Frontal cortex (tissue), 3 donors: ENCODE measurements at regions not wholly inside any gene's neighbourhood (a gene's known extent, or its start where the extent isn't known, plus 50 kb on each side); places are given as distances from the start of the nearest gene placed in this dataset.

Experiments used
- DNase-seq, 2 donors: peaks; one replicate each; pipeline ENCODE4 v3.0.0; 2012; ENCODE audit warnings: low spot score in 2 of 2
- FAIRE-seq: peaks from 2 replicates; lab custom pipeline; 2012; peaks lifted over from hg19 to GRCh38; lab: Jason Lieb, UNC
- donor health status: control.
- donor health status: control.
- donor health status: control.

DNA sequence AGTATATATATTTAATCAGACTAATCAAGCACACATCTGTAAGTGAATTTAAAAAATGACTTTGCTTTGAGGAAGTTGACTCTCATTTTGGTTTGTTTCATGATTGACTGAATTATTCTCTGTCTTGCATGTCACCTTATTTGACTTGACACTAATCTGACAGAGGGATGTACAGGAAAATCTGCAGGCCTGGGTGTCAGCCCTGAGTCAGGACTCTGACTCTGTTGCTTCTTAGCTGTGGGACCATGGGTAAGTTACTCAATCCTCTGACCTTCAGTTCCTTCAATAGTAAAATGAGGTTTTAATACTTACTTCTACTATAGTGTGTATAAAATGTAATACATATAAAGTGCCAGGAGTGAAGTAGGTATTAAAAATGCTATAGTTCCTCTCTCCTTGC lies 415.9 kb downstream of the ARHGEF28 start:
- DNase-seq (no peak), FAIRE-seq (no peak)

GRCh38 chr5:74040811-74041491 lies 415.0 kb downstream of the ARHGEF28 start:
- no peak for FAIRE-seq
- no peak for DNase-seq

- FAIRE-seq (no peak), DNase-seq (no peak)
Measured at GRCh38 chr5:74040065-74040551, 414.1 kb downstream of the ARHGEF28 start.

DNA sequence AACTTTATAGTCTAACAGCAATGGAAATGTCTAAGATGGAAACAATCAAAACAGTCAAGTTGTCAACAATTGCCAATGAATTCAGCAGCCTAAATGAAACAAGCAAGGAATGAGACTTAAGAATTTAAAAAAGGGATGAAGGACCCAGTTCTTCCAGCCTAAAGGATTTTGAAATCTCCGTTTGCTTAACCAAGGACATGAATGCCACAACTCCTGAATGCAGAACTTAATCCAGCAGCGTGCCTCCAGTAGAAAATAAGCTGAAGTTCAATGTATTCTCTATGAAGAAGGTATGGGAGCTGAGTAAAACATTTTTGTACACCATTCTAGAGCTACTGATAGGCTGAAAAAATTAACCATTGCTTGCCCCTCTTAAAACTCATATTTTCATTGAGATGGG lies 411.3 kb downstream of the ARHGEF28 start:
- DNase-seq (no peak), FAIRE-seq (no peak)

DNA sequence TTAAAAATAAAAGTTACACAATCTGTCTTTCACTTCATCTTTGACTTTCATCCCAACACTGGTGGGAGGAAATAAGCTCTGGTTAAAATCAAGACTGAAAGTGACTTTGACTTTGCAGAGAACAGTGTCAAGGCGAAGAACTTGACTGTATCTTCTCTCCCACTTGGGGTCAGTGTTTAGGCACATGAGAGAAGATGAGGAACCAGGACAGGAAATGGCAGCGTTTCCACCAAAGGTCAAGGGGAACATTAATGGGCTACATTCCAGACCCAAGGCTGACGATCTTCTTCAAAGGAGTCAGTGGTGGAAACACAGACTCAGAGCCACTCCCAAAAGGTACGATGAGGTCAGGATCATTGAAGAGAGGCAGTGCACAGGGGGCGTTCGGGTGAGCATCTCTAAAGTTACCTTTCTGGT lies 409.5 kb downstream of the ARHGEF28 start:
- no peak for FAIRE-seq
- peak in 1 of 2 donors; percentile 1 for DNase-seq

- DNase-seq: no peak
- no peak for FAIRE-seq
Measured at GRCh38 chr5:74034733-74035132, 408.7 kb downstream of the ARHGEF28 start.

DNA sequence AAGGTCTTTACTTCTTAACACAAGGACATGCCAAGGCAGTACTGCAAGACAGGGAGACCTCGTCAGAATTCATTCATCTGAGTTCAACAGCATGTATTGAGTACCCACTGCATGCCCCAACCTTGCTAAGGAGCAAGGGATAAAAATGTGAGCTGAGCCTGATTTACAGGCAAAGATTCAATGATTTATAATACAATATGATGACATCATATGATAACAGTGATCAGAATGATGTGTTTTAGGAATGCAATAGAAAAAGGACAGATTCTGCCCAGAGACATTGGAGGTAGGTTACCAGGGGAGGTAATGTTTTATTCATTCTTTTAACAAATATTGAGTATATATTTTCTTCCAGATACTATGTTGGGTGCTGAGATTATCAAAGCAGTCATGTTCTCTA lies 406.6 kb downstream of the ARHGEF28 start:
- FAIRE-seq: no peak
- DNase-seq: no peak

DNA sequence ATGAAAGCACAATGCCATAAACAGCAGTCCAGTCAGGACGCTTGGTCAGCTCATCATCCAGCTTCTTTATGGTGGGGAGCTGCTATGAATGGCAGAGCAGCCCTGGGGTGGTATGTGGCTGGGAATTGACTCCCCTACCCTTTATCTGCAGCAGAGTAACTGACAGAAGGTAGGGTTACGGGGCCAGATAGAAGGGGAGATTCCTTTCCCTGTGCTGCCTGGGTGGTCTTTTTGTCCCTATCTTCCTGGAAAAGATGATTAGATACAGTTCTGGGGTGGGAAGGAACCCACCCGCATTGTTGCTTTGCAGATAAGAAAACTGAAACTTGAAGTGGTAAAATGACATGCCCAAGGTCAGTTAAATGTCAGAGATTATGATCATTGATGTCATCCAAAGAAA lies 405.5 kb downstream of the ARHGEF28 start:
- FAIRE-seq: no peak
- no peak for DNase-seq

DNA sequence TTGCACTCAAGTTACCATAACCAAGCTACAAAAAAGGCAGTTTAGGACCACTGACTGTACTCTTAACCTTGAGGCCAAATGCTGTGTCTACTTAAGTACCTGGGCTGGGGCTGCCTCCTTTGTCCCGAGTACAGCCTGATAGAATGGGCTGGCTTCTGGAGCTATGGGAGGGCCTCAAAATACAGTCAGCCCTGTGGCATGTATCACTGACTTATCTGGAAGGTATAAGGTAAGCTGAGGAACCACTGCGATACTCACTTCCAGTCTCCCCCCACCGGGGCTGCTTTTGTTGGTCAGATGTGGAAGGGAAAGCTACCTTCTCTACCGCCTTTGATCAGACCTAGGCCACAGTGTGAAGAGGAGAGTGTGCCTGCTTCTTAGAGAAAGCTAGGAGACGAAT lies 404.8 kb downstream of the ARHGEF28 start:
- FAIRE-seq: no peak
- DNase-seq: no peak

GRCh38 chr5:74030371-74030770 lies 404.4 kb downstream of the ARHGEF28 start:
- no peak for DNase-seq

DNA sequence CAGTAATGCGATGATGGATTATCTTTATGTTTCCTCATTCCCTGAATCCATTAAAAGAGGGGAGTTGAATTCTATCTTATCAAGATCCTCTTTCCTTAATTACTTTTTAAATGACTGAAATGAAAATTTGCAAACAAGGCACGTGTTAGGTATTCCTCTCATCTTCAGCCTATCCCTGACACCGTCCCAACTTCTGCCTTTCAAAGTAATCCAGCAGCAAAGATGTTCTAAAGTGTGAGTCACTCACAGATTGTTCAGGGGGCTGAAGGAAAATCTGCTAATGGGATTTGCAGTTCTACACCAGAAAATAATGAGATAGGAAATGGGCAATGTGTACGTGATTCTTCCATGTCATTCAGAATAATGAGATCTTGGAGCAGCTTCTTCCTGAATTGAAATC lies 403.0 kb downstream of the ARHGEF28 start:
- no peak for DNase-seq
- no peak for FAIRE-seq

More at GRCh38 chr5:74030371-74030770, 404.4 kb downstream of the ARHGEF28 start:
- no peak for FAIRE-seq

- FAIRE-seq (no peak), DNase-seq (no peak)
Measured at GRCh38 chr5:74028406-74028805, 402.4 kb downstream of the ARHGEF28 start.

DNA sequence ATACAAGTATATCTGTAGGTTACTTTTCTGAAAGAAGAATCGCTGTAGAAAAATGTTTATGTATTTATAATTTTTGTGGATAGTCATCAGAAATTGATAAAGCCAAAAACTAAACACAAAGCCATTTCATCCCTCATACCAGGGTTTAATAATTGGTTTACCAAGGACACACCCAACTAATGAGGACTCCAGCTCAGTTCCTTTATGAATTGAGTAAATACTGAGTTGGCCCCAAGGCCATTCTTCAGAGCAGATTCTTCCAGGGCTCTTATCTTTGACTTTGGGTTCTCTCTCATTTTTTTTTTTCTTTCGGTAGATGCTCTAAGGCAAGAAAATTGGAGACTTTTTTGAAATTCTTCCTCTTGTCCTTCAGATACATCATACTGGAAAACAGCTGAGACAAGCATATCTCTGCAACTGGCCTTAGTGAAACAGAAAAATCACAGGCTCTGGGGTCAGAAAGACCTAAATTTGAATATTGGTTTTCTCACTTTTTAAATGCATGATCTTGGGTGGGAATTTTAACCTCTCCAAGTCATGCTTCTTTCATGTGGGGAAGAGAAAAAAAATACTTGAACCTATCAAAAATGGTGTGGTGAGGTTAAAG lies 401.8 kb downstream of the ARHGEF28 start:
- FAIRE-seq (no peak), DNase-seq (no peak)

GRCh38 chr5:74026310-74026709 lies 400.3 kb downstream of the ARHGEF28 start:
- no peak for DNase-seq
- FAIRE-seq: no peak

GRCh38 chr5:74021126-74021525 lies 395.1 kb downstream of the ARHGEF28 start:
- no peak for DNase-seq
- no peak for FAIRE-seq

DNA sequence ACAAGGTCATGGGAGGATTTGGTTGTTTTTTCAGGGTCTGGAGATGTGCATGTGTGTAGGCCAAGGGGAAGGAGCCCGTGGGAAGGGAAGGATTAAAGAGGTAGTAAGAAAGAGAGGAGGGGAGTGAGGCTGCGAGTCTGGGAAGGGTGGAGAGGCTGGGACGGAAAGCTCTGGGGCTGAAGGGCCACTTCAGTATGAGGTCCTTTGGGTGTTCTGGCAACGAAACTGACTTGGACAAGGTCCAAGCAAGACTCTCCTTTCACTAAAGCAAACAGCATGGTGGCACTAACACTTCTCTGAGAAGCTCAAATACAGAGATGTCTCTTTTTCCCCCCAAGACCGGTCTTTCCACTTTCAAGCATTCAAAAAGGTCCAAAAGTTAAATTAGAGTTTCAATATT lies 394.5 kb downstream of the ARHGEF28 start:
- FAIRE-seq: no peak
- no peak for DNase-seq

GRCh38 chr5:74019923-74020322 lies 393.9 kb downstream of the ARHGEF28 start:
- FAIRE-seq (no peak), DNase-seq (no peak)

DNA sequence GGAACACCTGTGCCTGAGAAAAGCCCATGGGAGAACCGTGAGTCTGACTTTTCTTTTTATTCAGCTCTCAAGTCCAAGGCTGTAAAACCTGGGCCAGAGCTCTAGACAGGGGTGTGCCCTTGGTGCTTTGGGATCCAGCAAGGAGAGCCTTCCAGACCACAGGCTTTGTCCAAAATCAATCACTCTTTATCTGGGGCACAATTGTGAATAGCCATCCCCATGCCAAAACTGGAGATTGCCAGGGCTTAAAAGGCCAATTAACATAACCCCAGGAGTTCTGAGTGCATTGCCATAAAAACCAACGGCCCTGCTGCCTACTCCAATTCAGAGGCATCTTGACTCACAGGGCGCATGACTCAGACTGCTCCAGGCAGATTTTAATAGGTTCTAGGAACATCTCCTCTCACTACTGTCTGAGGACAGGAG lies 391.8 kb downstream of the ARHGEF28 start:
- FAIRE-seq (no peak), DNase-seq (peak in 1 of 2 donors; percentile 8)

GRCh38 chr5:74017112-74017511 lies 391.1 kb downstream of the ARHGEF28 start:
- FAIRE-seq (no peak), DNase-seq (no peak)

DNA sequence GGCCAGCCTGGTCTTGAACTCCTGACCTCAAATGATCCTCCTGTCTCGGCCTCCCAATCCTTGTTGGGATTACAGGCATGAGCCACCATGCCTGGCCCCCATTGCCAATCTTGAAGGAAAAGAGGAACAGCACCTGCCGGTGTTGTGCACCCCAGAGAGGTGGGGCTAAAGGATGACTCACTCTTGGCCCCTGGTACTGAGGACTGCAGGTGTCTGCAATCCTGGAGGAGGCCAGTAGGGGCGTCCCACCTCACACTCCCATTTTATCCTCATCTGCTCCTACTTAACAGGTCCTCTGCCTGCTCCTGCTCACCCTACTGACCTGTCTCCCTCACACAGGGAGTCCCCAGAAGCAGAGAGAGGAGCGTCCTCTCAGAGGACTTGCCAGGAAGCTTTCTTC lies 390.4 kb downstream of the ARHGEF28 start:
- DNase-seq (no peak), FAIRE-seq (no peak)

DNA sequence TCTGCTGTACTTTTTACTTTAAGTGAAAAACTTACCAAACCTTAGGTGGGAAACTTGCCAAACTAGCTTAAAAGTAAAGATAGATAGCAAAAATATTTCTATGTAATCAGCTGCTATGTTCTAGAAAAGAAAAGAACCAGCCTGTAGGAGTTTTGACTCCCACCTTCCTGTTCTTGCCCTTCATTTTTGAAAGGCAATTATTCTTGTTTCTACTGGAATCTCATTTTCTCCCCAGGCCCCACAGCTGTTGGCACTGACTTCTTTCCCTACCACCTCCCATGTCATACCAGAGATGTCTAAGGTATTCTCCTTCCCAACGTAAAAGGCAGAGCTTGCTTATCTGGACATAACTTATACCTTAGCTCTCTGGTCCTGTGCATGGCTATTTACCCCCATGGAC lies 389.7 kb downstream of the ARHGEF28 start:
- no peak for FAIRE-seq
- DNase-seq: no peak

DNA sequence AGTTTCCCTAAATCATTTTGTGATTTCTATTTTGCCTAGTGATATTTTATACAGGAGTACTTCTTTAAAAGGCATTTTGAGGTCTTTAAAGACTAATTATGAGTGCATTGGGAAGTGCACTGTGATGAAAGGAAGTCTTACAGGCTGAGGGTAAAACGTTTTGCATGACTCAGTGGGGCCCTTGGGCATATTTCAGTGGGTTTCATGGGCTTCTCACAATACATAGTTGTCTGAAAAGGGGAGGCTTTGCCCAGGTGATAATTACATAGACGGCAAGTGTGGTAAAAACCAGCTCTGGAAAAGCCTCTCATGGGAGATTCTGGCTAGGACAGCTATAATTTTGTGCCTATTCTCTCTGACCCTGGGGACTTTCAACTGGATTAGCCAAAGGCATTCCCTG lies 387.2 kb downstream of the ARHGEF28 start:
- no peak for DNase-seq
- no peak for FAIRE-seq
